SK-N-SH (cell line): ENCODE measurements at regions not wholly inside any gene's neighbourhood (a gene's known extent, or its start where the extent isn't known, plus 50 kb on each side); places are given as distances from the start of the nearest gene placed in this dataset.

Experiments
- CTCF ChIA-PET: fragments of 300-600, 350-600 bp; formaldehyde crosslinking; extraction: SDS; loops from one replicate; lab custom pipeline; 2021; lab: Yijun Ruan, JAX
- POLR2A ChIA-PET: fragments of 350-600 bp; sonication (Branson Sonifier 250); formaldehyde crosslinking; extraction: SDS; loops from one replicate; lab custom pipeline; 2020; ENCODE audit warnings: antibody characterized with exemption, inconsistent platforms; lab: Yijun Ruan, JAX
- DNase-seq: peaks from one replicate; pipeline ENCODE4 v3.0.0; 2012
- H2AFZ ChIP-seq: fragments of 200-600 bp; sonication (generic); 2 replicates; pipeline ENCODE4 v1.8.1; 2016; ENCODE audit warnings: antibody characterized with exemption, mild to moderate bottlenecking, low read depth
- H3F3A ChIP-seq: fragments of 200-600 bp; sonication (generic); replicated peaks from 2 replicates; pipeline ENCODE3; 2016; ENCODE audit warnings: antibody characterized with exemption, mild to moderate bottlenecking; ENCODE audit not compliant: insufficient read depth
- H3K27ac ChIP-seq, 2 experiments: fragments of 200-500 bp in 1 of 2; fragments of 200-600 bp in 1 of 2; sonication (Bioruptor generic) in 1 of 2; sonication (generic), shearing (Covaris generic) in 1 of 2; 2 replicates each; pipeline versions ENCODE4 v1.5.1 to v1.6.1; 2014 to 2016; ENCODE audit warnings: low read depth in 2 of 2, inconsistent platforms in 1 of 2, low read length in 1 of 2, mild to moderate bottlenecking in 1 of 2, mixed read lengths in 1 of 2
- H3K27me3 ChIP-seq: fragments of 200-600 bp; sonication (generic), shearing (Covaris generic); 2 replicates; pipeline ENCODE4 v1.6.1; 2016; ENCODE audit warnings: mixed run types; ENCODE audit not compliant: insufficient read depth
- H3K36me3 ChIP-seq, 2 experiments: fragments of 200-500 bp in 1 of 2; fragments of 200-600 bp in 1 of 2; sonication (Bioruptor generic) in 1 of 2; sonication (generic) in 1 of 2; replicated peaks in 1 of 2; 2 replicates each; pipeline versions ENCODE3 to v1.5.1; 2014 to 2016; ENCODE audit warnings: low read length in 1 of 2, mild to moderate bottlenecking in 1 of 2; ENCODE audit not compliant: insufficient read depth in 2 of 2, control insufficient read depth in 1 of 2
- H3K4me1 ChIP-seq, 2 experiments: fragments of 200-500 bp in 1 of 2; fragments of 200-600 bp in 1 of 2; sonication (Bioruptor generic) in 1 of 2; sonication (generic), shearing (Covaris generic) in 1 of 2; 2 replicates each; pipeline versions ENCODE4 v1.5.1 to v1.6.1; 2014 to 2016; ENCODE audit warnings: low read depth in 1 of 2, low read length in 1 of 2, mixed run types in 1 of 2; ENCODE audit not compliant: insufficient read depth in 2 of 2, control insufficient read depth in 1 of 2
- H3K4me2 ChIP-seq: fragments of 200-600 bp; sonication (generic), shearing (Covaris generic); 2 replicates; pipeline ENCODE4 v1.6.1; 2017; ENCODE audit warnings: mixed run types
- H3K4me3 ChIP-seq, 2 experiments: fragments of 200-500 bp in 1 of 2; fragments of 200-600 bp in 1 of 2; sonication (Bioruptor generic) in 1 of 2; sonication (generic), shearing (Covaris generic) in 1 of 2; 2 replicates each; pipeline versions ENCODE4 v1.5.1 to v1.8.1; 2014 to 2016; ENCODE audit warnings: low read depth in 2 of 2, inconsistent platforms in 1 of 2, low read length in 1 of 2, mild to moderate bottlenecking in 1 of 2, mixed read lengths in 1 of 2, moderate library complexity in 1 of 2
- H3K79me2 ChIP-seq: fragments of 200-600 bp; sonication (generic); 2 replicates; pipeline ENCODE4 v1.8.1; 2017; ENCODE audit warnings: mild to moderate bottlenecking; ENCODE audit not compliant: insufficient read depth
- H3K9ac ChIP-seq: fragments of 200-600 bp; sonication (generic); 2 replicates; pipeline ENCODE4 v1.6.1; 2017; ENCODE audit warnings: mixed run types
- H3K9me2 ChIP-seq: fragments of 200-600 bp; sonication (generic); 2 replicates; pipeline ENCODE4 v1.6.1; 2017; ENCODE audit warnings: mixed run types
- H3K9me3 ChIP-seq: fragments of 200-600 bp; sonication (generic); 2 replicates; pipeline ENCODE4 v1.6.1; 2017; ENCODE audit warnings: mixed run types, mild to moderate bottlenecking, moderate library complexity
- H4K20me1 ChIP-seq: fragments of 200-600 bp; sonication (generic); 2 replicates; pipeline ENCODE4 v1.6.1; 2017; ENCODE audit warnings: mild to moderate bottlenecking, mixed run types; ENCODE audit not compliant: insufficient read depth
- CHD2 ChIP-seq: fragments of 150-350 bp; IDR thresholded peaks from 2 replicates; pipeline ENCODE4 v1.6.1; 2018; ENCODE audit warnings: low read length; ENCODE audit not compliant: partially characterized antibody
- ELF1 ChIP-seq: IDR thresholded peaks from 2 replicates; pipeline ENCODE4 v1.4.0; 2012
- MEF2A ChIP-seq: IDR thresholded peaks from 2 replicates; pipeline ENCODE4 v1.4.0; 2012; ENCODE audit warnings: low read depth, borderline replicate concordance
- POLR2AphosphoS5 ChIP-seq: IDR thresholded peaks from 2 replicates; pipeline ENCODE4 v1.6.1; 2012; ENCODE audit warnings: low read depth, low read length
- RFX5 ChIP-seq: IDR thresholded peaks from 2 replicates; pipeline ENCODE4 v1.6.1; 2012; ENCODE audit warnings: mild to moderate bottlenecking, improper control_type of control experiment, low read length
- RXRA ChIP-seq: IDR thresholded peaks from 2 replicates; pipeline ENCODE4 v1.4.0; 2012; ENCODE audit warnings: low read depth, mild to moderate bottlenecking, borderline replicate concordance
- SIN3A ChIP-seq: IDR thresholded peaks from 2 replicates; pipeline ENCODE4 v1.6.1; 2012; ENCODE audit warnings: low read depth, mild to moderate bottlenecking, low read length, moderate library complexity, borderline replicate concordance
- TAF1 ChIP-seq: IDR thresholded peaks from 2 replicates; pipeline ENCODE4 v1.6.1; 2012; ENCODE audit warnings: low read depth, mild to moderate bottlenecking, low read length, moderate library complexity, borderline replicate concordance
- TCF12 ChIP-seq: IDR thresholded peaks from 2 replicates; pipeline ENCODE4 v1.4.0; 2012
- WGBS: methylation state at CpG from one replicate; pipeline ENCODE4 v1.1.6; 2017; ENCODE audit warnings: low lambda C conversion rate; 5-methylcytosine and 5-hydroxymethylcytosine counted together
- TF ChIP-seq, protein P1 (sequence below): IDR thresholded peaks from 2 replicates; pipeline ENCODE4; 2012
- TF ChIP-seq, protein P2 (sequence below): IDR thresholded peaks from 2 replicates; pipeline ENCODE4 v1.4.0; 2012; ENCODE audit warnings: low read depth
- TF ChIP-seq, protein P3 (sequence below): fragments of 150-350 bp; IDR thresholded peaks from 2 replicates; pipeline ENCODE4 v1.6.1; 2017; ENCODE audit warnings: antibody characterized with exemption, low read length, low read depth, borderline replicate concordance

DNA sequence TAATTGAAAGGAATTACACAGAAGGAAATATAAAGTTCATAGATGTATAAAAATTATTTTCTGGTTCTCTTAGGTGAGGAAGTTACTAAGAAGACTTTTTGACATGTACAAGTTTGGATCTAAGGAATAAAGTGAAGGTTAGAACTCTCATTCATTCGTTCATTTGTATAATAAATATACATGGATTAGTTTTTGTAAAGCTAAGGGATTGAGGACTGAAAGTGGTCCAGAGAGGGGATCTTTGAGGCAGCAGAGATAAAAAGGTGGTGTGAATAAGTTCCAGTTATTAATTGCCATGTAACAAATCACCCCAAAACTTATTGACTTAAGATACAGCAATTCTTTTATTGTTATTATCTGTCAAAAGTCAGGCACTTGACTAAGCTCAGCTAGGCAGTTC, 110.1 kb upstream of the CELF4 start:
- CTCF ChIA-PET: no interaction called here
- WGBS: 3% methylated on average over 1 of the region's 1 CpG

DNA sequence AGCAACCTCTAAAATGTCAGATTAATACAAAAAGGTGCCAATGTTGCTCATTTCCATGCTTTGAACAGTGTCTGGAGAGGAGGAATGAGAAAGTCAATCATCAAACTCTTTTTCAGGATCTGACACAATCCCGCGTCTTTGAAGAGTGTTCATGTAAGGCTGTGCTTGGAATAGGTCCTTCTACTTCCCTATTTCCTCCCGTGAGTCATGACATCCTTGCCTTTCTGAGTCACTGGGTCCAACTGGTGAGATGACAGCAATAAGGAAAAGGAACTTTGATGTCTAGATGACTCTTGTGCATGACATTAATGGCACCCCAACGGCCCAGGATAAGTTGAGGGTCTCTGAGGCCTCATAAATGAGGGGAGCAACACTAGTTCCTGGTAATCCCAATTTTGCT, 109.0 kb upstream of the CELF4 start:
- H2AFZ ChIP-seq: no peak overlapping the region
- no peaks in the 10 kb centered on the region for H3K9me2 ChIP-seq
- no peak overlapping the region for H3K4me3 ChIP-seq
- no peaks in the 10 kb centered on the region for H3K36me3 ChIP-seq
- H3K79me2 ChIP-seq: no peaks in the 10 kb centered on the region
- H3K27ac ChIP-seq: no peak overlapping the region
- no peaks in the 10 kb centered on the region for H3K9me3 ChIP-seq
- 48% methylated on average over 4 of the region's 4 CpGs for WGBS
- no peak overlapping the region for H3K9ac ChIP-seq
- H3K4me1 ChIP-seq: peaks cover 0 to under 1% of the 10 kb centered on the region in 2 experiments; a peak in 1 of 4 replicates
- DNase-seq: no peak
- no peaks in the 10 kb centered on the region for H4K20me1 ChIP-seq
- CTCF ChIA-PET: interaction anchor here (1.1 kb wide), 1 partner anchor 16 kb away, joined by 3 read pairs; no protein-coding TSS in a partner anchor
- H3K27me3 ChIP-seq: no peaks in the 10 kb centered on the region
- POLR2A ChIA-PET: no interaction called here
- no peak overlapping the region for H3K4me2 ChIP-seq
- TF ChIP-seq, protein P1, sequence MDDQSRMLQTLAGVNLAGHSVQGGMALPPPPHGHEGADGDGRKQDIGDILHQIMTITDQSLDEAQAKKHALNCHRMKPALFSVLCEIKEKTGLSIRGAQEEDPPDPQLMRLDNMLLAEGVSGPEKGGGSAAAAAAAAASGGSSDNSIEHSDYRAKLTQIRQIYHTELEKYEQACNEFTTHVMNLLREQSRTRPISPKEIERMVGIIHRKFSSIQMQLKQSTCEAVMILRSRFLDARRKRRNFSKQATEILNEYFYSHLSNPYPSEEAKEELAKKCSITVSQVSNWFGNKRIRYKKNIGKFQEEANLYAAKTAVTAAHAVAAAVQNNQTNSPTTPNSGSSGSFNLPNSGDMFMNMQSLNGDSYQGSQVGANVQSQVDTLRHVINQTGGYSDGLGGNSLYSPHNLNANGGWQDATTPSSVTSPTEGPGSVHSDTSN: no peak
- TF ChIP-seq RFX5: no peak
- TF ChIP-seq ELF1: no peak
- no peak for TF ChIP-seq MEF2A
- TF ChIP-seq POLR2AphosphoS5: no peak
- H3F3A ChIP-seq: no peaks in the 10 kb centered on the region

More for the DNA sequence above, 110.1 kb upstream of the CELF4 start:
- Histone ChIP-seq H4K20me1 (no peaks in the 10 kb centered on the region), H3K36me3 (no peaks in the 10 kb centered on the region), H3K9me3 (no peaks in the 10 kb centered on the region), H3K27ac (no peak overlapping the region), H3K4me2 (no peak overlapping the region), H3K4me1 (no peaks in the 10 kb centered on the region), H3K79me2 (no peaks in the 10 kb centered on the region), H3K4me3 (no peak overlapping the region), H3K9ac (no peak overlapping the region), H2AFZ (no peak overlapping the region), H3K27me3 (no peaks in the 10 kb centered on the region), H3F3A (no peaks in the 10 kb centered on the region), H3K9me2 (no peaks in the 10 kb centered on the region)
- TF ChIP-seq TCF12 (no peak), CHD2 (no peak), SIN3A (no peak), RXRA (no peak), TAF1 (no peak), POLR2AphosphoS5 (no peak)
- TF ChIP-seq, protein P2, sequence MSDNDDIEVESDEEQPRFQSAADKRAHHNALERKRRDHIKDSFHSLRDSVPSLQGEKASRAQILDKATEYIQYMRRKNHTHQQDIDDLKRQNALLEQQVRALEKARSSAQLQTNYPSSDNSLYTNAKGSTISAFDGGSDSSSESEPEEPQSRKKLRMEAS: no peak
- TF ChIP-seq, protein P3, sequence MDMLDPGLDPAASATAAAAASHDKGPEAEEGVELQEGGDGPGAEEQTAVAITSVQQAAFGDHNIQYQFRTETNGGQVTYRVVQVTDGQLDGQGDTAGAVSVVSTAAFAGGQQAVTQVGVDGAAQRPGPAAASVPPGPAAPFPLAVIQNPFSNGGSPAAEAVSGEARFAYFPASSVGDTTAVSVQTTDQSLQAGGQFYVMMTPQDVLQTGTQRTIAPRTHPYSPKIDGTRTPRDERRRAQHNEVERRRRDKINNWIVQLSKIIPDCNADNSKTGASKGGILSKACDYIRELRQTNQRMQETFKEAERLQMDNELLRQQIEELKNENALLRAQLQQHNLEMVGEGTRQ: no peak
- TF ChIP-seq, protein P1: no peak
- POLR2A ChIA-PET: no interaction called here
- DNase-seq: no peak
